Brain pericyte (primary cell): ENCODE measurements at regions not wholly inside any gene's neighbourhood (a gene's known extent, or its start where the extent isn't known, plus 50 kb on each side); places are given as distances from the start of the nearest gene placed in this dataset.
"Not testable (repeated sequence)": the region's sequence is repeated elsewhere in the genome, so short reads cannot be mapped to it uniquely, and the experiment has no call there.

Experiments used
- DNase-seq: peaks from one replicate; pipeline ENCODE4 v3.0.0-alpha.2; 2012; ENCODE audit warnings: low read depth, low spot score

DNA sequence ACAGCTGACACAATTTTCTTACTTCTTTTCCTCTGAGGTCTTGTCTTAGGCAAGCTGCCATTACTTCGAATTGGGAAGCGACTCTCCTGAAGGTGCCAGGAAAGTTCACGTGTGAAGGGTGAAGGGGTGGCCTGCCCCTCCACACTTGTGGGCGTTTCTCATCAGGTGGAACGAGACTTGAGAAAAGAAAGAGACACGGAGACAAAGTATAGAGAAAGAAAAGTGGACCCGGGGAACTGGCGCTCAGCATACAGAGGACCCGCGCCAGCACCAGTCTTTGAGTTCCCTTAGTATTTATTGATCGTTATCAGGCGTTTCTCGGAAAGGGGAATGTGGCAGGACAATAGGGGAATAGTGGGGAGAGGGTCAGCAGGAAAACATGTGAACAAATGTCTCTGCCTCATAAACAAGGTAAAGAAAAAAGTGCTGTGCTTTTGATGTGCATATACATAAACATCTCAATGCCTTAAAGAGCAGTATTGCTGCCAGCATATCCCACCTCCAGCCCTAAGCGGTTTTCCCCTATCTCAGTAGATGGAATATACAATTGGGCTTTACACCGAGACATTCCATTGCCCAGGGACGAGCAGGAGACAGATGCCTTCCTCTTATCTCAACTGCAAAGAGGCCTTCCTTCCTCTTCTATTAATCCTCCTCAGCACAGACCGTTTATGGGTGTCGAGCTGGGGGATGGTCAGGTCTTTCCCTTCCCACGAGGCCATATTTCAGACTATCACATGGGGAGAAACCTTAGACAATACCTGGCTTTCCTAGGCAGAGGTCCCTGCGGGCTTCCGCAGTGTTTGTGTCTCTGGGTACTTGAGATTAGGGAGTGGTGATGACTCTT is 367.0 kb upstream of the SGCG start:
- not testable (repeated sequence) for DNase-seq

- not testable (repeated sequence) for DNase-seq
Observed at GRCh38 chr13:22814433-22814832, 366.3 kb upstream of the SGCG start.

DNA sequence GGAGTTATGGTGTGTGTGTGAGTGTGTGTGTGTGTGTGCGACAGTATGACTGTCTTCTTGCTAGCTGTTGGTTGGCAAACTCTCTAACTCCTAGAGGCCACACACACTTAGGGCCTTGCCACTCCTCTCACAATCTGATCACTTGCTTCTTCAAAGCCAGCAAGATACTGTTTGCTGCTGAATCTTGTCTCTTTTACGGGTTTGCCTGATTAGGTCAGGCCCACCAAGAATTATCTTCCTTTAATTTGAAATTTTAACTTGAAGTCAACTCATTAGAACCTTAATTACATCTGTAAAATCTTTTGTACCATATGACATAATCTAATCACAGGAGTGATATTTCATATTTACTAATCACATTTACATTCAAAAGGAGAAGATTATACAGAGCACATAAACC is 359.2 kb upstream of the SGCG start:
- DNase-seq: no peak

GRCh38 chr13:22825186-22825585 is 355.6 kb upstream of the SGCG start:
- DNase-seq: no peak

DNA sequence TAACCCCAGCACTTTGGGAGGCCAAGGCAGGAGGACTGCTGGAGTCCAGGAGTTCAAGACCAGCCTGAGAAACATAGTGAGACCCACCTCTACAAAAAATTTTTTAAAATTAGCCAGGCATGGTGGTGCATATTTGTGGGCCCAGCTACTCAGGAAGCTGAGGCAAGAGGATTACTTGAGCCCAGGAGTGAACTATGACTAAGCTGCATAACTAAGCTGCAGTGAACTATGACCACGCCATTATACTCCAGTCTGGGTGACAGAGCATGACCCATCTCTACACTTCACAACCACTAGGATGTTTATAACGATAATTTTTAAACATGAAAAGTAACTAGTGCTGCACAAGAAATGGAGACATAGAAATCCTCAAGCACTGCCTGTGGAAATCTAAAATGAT is 352.7 kb upstream of the SGCG start:
- DNase-seq: no peak

GRCh38 chr13:22836475-22836874 is 344.3 kb upstream of the SGCG start:
- no peak for DNase-seq

DNA sequence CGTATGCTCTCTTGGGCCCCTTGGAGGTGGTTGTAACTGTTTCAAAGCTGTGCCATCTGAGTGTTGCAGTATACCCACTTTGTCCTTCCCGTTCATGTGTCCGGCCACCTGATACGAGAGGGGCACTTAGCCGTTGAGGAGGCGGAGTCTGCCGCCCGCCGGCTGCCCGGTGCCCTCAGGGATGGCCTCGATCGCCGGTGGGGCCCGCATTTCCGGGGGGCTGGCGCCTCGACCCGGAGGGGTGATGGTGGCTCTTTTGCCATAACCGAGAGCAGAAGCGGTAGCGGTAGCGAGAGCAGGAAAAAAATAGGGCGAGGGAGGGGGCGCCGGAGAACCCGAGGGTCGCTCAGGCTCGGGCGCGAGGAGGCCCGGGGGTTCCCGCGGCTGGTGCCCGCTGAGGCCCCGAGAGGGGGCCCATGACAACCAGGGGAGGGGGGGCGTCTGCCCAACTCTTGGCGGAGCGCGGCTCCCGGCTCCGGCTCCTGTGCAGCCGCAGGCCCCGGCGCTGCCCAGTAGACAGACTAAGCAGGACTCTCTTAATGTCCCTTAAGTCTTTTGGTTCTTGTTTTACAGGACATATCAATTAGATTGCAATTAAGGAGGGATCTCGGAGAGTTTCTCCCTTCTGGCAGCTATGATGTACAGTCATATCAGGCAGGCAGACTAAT is 342.7 kb upstream of the SGCG start:
- DNase-seq: no peak

GRCh38 chr13:22839603-22840530 is 340.9 kb upstream of the SGCG start:
- DNase-seq: no peak

- no peak for DNase-seq
Observed at GRCh38 chr13:22846551-22846950, 334.2 kb upstream of the SGCG start.

DNA sequence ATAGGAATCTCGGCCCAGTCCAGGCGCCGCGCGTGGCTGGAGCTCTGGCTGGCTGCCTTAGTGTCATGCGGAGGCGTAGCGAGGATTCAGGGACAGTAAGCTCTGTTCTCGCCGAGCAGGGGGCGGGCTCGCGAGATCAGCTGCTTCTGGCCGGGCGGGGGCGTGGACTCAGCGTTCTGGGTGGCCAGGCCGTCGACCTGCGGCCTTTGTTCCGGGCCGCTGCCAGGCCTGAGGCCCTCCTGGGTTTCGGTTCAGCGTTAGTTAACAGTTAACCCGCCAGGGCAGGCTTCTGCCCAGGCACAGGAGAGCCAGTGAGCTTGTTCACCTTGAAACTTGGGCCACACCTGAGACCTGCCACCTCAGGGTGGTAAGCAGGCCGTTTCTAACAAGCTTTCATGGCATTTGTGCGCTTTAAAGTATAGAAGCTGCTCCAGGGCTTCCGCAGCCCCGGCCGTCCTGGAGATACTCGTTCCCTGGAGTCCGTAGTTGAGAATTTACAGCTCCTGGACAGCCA is 332.2 kb upstream of the SGCG start:
- DNase-seq: no peak

GRCh38 chr13:22855926-22856325 is 324.9 kb upstream of the SGCG start:
- DNase-seq: no peak

DNA sequence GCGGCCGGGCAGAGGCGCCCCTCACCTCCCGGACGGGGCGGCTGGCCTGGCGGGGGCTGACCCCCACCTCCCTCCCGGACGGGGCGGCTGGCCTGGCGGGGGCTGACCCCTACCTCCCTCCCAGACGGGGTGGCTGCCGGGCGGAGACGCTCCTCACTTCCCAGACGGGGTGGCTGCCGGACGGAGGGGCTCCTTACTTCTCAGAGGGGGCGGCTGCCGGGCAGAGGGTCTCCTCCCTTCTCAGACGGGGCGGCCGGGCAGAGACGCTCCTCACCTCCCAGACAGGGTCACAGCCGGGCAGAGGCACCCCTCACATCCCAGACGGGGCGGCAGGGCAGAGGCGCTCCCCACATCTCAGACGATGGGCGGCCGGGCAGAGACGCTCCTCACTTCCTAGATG is 321.8 kb upstream of the SGCG start:
- DNase-seq: not testable (repeated sequence)

- DNase-seq: not testable (repeated sequence)
Observed at GRCh38 chr13:22859411-22859810, 321.4 kb upstream of the SGCG start.

GRCh38 chr13:22861958-22862466 is 318.8 kb upstream of the SGCG start:
- DNase-seq: no peak

GRCh38 chr13:22862478-22862877 is 318.3 kb upstream of the SGCG start:
- no peak for DNase-seq

DNA sequence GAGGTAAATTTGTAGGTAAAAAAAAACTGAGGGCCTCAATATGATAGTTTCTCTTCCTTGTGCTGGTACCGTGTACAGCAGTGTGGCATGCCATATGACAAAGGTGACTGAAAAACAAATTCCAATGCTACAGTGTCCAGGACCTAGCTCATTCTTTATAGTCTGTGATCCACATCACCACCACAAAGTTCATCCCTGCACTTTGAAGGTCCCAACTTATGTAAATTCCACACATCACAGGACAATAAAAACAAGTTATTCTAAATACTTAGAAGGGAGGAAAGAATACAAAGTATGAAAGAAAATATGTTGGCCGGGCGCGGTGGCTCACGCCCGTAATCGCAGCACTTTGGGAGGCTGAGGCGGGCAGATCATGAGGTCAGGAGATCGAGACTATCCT is 314.6 kb upstream of the SGCG start:
- DNase-seq: no peak

DNA sequence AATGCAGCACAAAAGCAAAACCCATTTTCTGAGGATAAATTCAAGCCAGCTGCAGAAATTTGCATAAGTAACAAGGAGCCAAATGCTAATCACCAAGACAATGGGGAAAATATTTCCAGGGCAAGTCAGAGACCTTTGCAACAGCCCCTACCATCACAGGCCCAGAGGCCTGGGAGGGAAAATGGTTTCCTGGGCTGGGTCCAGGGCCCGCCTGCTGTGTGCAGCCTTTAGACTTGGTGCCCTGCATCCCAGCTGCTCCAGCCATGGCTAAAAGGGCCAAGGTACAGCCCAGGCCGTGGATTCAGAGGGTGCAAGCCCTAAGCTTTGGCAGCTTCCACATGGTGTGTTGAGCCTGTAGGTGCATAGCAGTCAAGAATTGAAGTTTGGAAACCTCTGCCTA is 309.5 kb upstream of the SGCG start:
- DNase-seq: no peak

- DNase-seq: no peak
Observed at GRCh38 chr13:22874839-22875238, 305.9 kb upstream of the SGCG start.

DNA sequence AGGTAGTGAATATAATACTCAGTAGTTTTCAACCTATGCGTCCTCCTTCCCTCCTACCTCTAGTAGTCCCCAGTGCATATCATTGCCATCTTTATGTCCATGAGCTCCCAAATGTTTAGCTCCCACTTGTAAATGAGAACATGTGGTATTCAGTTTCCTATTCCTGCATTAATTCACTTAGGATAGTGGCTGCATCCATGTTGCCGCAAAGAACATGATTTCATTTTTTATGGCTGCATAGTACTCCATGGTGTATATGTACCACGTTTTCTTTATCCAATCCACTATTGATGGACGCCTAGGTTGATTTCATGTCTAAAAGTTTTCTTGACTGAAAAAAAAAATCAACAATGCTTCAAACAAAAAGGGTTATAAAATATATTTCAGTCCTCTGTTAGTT is 303.4 kb upstream of the SGCG start:
- DNase-seq: no peak

GRCh38 chr13:22880741-22881720 is 299.7 kb upstream of the SGCG start:
- no peak for DNase-seq
